ENCODE measurements at regions not wholly inside any gene's neighbourhood (a gene's known extent, or its start where the extent isn't known, plus 50 kb on each side); places are given as distances from the start of the nearest gene placed in this dataset.

- H3K27me3 Mint-ChIP-seq = peaks cover 17% of the 10 kb centered on the region
- H3K9me3 Mint-ChIP-seq = no peaks in the 10 kb centered on the region
- no peak for DNase-seq (ENCODE audit: extremely low spot score, unreplicated experiment)
- TF ChIP-seq, protein P1, sequence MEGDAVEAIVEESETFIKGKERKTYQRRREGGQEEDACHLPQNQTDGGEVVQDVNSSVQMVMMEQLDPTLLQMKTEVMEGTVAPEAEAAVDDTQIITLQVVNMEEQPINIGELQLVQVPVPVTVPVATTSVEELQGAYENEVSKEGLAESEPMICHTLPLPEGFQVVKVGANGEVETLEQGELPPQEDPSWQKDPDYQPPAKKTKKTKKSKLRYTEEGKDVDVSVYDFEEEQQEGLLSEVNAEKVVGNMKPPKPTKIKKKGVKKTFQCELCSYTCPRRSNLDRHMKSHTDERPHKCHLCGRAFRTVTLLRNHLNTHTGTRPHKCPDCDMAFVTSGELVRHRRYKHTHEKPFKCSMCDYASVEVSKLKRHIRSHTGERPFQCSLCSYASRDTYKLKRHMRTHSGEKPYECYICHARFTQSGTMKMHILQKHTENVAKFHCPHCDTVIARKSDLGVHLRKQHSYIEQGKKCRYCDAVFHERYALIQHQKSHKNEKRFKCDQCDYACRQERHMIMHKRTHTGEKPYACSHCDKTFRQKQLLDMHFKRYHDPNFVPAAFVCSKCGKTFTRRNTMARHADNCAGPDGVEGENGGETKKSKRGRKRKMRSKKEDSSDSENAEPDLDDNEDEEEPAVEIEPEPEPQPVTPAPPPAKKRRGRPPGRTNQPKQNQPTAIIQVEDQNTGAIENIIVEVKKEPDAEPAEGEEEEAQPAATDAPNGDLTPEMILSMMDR (conservative IDR thresholded peaks at IDR 0.05) = no peak
- H3K4me1 Mint-ChIP-seq (ENCODE audit: unreplicated experiment) = no peaks in the 10 kb centered on the region
- H3K4me3 Mint-ChIP-seq = no peak overlapping the region
- H3K27ac Mint-ChIP-seq = no peak overlapping the region
- no peaks in the 10 kb centered on the region for H3K36me3 Mint-ChIP-seq
Measured at GRCh38 chr13:112185466-112185865, 118.5 kb downstream of the SOX1 start.

- no peak for DNase-seq (ENCODE audit: extremely low spot score, unreplicated experiment)
- TF ChIP-seq, protein P1 (conservative IDR thresholded peaks at IDR 0.05) = no peak
- H3K9me3 Mint-ChIP-seq = no peaks in the 10 kb centered on the region
Measured at GRCh38 chr13:112186091-112186490, 119.1 kb downstream of the SOX1 start.

GRCh38 chr13:112187527-112188297 is 120.8 kb downstream of the SOX1 start:
- DNase-seq (ENCODE audit: extremely low spot score, unreplicated experiment) = no peak
- TF ChIP-seq, protein P1 (conservative IDR thresholded peaks at IDR 0.05) = no peak
- Mint-ChIP-seq H3K36me3 (no peaks in the 10 kb centered on the region), H3K9me3 (peaks cover 11% of the 10 kb centered on the region), H3K4me3 (no peak overlapping the region), H3K27me3 (peaks cover 15% of the 10 kb centered on the region), H3K4me1 (ENCODE audit: unreplicated experiment) (no peaks in the 10 kb centered on the region), H3K27ac (no peak overlapping the region)

More at GRCh38 chr13:112186091-112186490, 119.1 kb downstream of the SOX1 start:
- Mint-ChIP-seq H3K4me1 (ENCODE audit: unreplicated experiment) (no peaks in the 10 kb centered on the region), H3K27ac (no peak overlapping the region), H3K36me3 (no peaks in the 10 kb centered on the region), H3K27me3 (peaks cover 11% of the 10 kb centered on the region), H3K4me3 (no peak overlapping the region)

GRCh38 chr13:112188298-112188610 is 121.3 kb downstream of the SOX1 start:
- Mint-ChIP-seq H3K4me1 (ENCODE audit: unreplicated experiment) (no peaks in the 10 kb centered on the region), H3K27me3 (peaks cover 20% of the 10 kb centered on the region), H3K9me3 (peaks cover 11% of the 10 kb centered on the region), H3K27ac (no peak overlapping the region), H3K36me3 (no peaks in the 10 kb centered on the region), H3K4me3 (no peak overlapping the region)
- no peak for DNase-seq (ENCODE audit: extremely low spot score, unreplicated experiment)
- TF ChIP-seq, protein P1 (conservative IDR thresholded peaks at IDR 0.05) = no peak

DNA sequence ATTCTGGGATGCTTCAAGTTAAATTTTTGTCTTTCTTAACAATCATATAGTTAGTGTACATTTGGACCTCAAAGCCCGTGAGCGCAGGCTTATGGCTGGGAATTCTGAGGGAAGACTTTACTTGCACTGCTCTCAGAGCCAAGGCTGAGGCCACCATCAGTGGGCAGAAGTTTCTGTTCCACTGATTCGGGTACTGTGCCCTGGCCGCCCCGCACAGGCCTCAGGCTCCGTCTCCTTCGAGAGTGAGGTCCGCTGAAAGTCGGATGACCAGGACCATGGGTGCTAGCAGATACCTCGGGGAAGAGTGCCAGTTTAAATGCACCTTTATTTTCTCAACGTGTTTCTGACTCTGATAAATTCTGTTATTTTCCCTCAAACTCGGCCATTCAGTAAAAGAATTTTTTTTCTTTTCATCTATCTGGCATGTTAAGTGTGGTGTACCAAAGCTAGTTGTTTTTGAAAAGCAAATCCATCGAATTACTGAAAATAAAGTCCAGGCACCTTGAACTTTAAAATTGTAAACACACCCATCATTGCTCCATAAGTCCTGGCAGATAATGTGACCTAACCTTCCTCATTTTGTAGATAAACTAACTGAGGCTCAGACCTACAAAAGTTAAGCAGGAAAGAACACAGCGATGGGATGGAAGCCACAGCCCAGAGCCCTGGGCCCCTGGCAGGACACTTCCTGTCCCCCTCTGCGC is 126.7 kb downstream of the SOX1 start:
- H3K36me3 Mint-ChIP-seq = no peaks in the 10 kb centered on the region
- H3K27ac Mint-ChIP-seq = no peak overlapping the region
- H3K4me1 Mint-ChIP-seq (ENCODE audit: unreplicated experiment) = no peaks in the 10 kb centered on the region
- no peak overlapping the region for H3K4me3 Mint-ChIP-seq
- TF ChIP-seq, protein P1 (conservative IDR thresholded peaks at IDR 0.05) = no peak
- H3K9me3 Mint-ChIP-seq = peaks cover 11% of the 10 kb centered on the region
- H3K27me3 Mint-ChIP-seq = peaks cover 50% of the 10 kb centered on the region
- DNase-seq (ENCODE audit: extremely low spot score, unreplicated experiment) = no peak

All from type B pancreatic cell (in vitro differentiated cells).